HepG2 (cell line): ENCODE measurements at regions not wholly inside any gene's neighbourhood (a gene's known extent, or its start where the extent isn't known, plus 50 kb on each side); places are given as distances from the start of the nearest gene placed in this dataset.

ENCODE experiments used
- ATAC-seq: fragments of 200-7000 bp; cut with Tn5 transposase; 3 replicates; pipeline ENCODE4 v1.9.1; 2020; ENCODE audit warnings: mild to moderate bottlenecking, moderate library complexity
- BruUV-seq: library from RNA; stranded (reverse); fragments of 400-500 nt; replicated peaks from 2 replicates; lab custom pipeline; 2021; lab: Mats Ljungman, UMichigan
- CTCF ChIA-PET: fragments of 300-600 bp; formaldehyde crosslinking; extraction: SDS; loops from one replicate; lab custom pipeline; 2021; ENCODE audit warnings: low total read pairs, inconsistent platforms, low intra/inter-chr PET ratio; lab: Yijun Ruan, JAX
- POLR2A ChIA-PET: fragments of 350-600 bp; sonication (Branson Sonifier 250); formaldehyde crosslinking; loops from one replicate; lab custom pipeline; 2020; ENCODE audit warnings: antibody characterized with exemption, inconsistent platforms; lab: Yijun Ruan, JAX
- DNase-seq: peaks from one replicate; pipeline ENCODE4 v3.0.0-alpha.2; 2015; ENCODE audit warnings: low spot score
- FAIRE-seq: peaks from 3 replicates; lab custom pipeline; 2011; peaks lifted over from hg19 to GRCh38; lab: Jason Lieb, UNC
- H2AFZ ChIP-seq: one replicate; pipeline ENCODE4 v1.6.1; 2011; ENCODE audit warnings: low read length, inconsistent platforms
- H3K27ac ChIP-seq: fragments of 300-600 bp; 3 replicates; pipeline ENCODE4 v1.8.0; 2011; ENCODE audit warnings: mixed run types, mild to moderate bottlenecking, mixed read lengths, low read length, inconsistent platforms; ENCODE audit not compliant: insufficient read depth; ENCODE audit errors: extremely low read length
- H3K27me3 ChIP-seq, 2 experiments: fragments of 200-600 bp in 1 of 2; 2 replicates in 1 of 2; 3 replicates in 1 of 2; pipeline versions ENCODE4 v1.6.0 to v1.8.0; 2011; ENCODE audit warnings: low read length in 2 of 2, mild to moderate bottlenecking in 2 of 2, moderate library complexity in 2 of 2, inconsistent platforms in 1 of 2; ENCODE audit not compliant: insufficient read depth in 2 of 2, control insufficient read depth in 1 of 2
- H3K36me3 ChIP-seq, 2 experiments: fragments of 200-600 bp in 1 of 2; replicated peaks in 1 of 2; 2 replicates in 1 of 2; 3 replicates in 1 of 2; pipeline versions ENCODE4 v1.5.1 to v1.8.0; 2011; ENCODE audit warnings: low read length in 2 of 2, inconsistent platforms in 1 of 2; ENCODE audit not compliant: insufficient read depth in 2 of 2, control insufficient read depth in 1 of 2
- H3K4me1 ChIP-seq: 2 replicates; pipeline ENCODE4 v1.5.1; 2012; ENCODE audit warnings: low read length, inconsistent platforms; ENCODE audit not compliant: insufficient read depth
- H3K4me2 ChIP-seq: 2 replicates; pipeline ENCODE4 v1.6.0; 2011; ENCODE audit warnings: low read depth, low read length, inconsistent platforms
- H3K4me3 ChIP-seq, 3 experiments: fragments of 200-600 bp in 1 of 3; sonication (generic), shearing (Covaris generic) in 1 of 3; replicated peaks in 1 of 3; 2 replicates each; pipeline ENCODE4 v1.5.1; 2011 to 2016; ENCODE audit warnings: low read length in 3 of 3, inconsistent platforms in 2 of 3, low read depth in 2 of 3, mild to moderate bottlenecking in 2 of 3, control low read depth in 1 of 3, mixed read lengths in 1 of 3; ENCODE audit not compliant: insufficient read depth in 1 of 3
- H3K79me2 ChIP-seq: one replicate; pipeline ENCODE4 v1.6.1; 2011; ENCODE audit warnings: low read length, inconsistent platforms; ENCODE audit not compliant: insufficient read depth
- H3K9ac ChIP-seq: 2 replicates; pipeline ENCODE4 v1.6.0; 2011; ENCODE audit warnings: mild to moderate bottlenecking, low read depth, low read length, inconsistent platforms; ENCODE audit not compliant: insufficient read depth
- H3K9me3 ChIP-seq: 2 replicates; pipeline ENCODE4 v1.5.1; 2012; ENCODE audit warnings: mild to moderate bottlenecking, low read length
- H4K20me1 ChIP-seq: 2 replicates; pipeline ENCODE4 v1.6.0; 2011; ENCODE audit warnings: inconsistent platforms, mild to moderate bottlenecking, low read length, moderate library complexity; ENCODE audit not compliant: insufficient read depth
- CTCF ChIP-seq: sonication (generic); formaldehyde crosslinking; IDR thresholded peaks from 2 replicates; pipeline ENCODE4 v1.5.0; 2020; ENCODE audit warnings: mild to moderate bottlenecking, missing genetic modification reagents, moderate library complexity
- FOXK1 ChIP-seq: sonication (generic); formaldehyde crosslinking; IDR thresholded peaks from 2 replicates; pipeline ENCODE4 v1.4.0; 2020; ENCODE audit warnings: low read depth, missing genetic modification reagents, borderline replicate concordance
- REPIN1 ChIP-seq: sonication (generic); formaldehyde crosslinking; IDR thresholded peaks from 2 replicates; pipeline ENCODE4 v1.8.0; 2022; ENCODE audit warnings: missing genetic modification reagents, low read depth, mild to moderate bottlenecking, borderline replicate concordance
- ZNF629 ChIP-seq: sonication (generic); formaldehyde crosslinking; conservative IDR thresholded peaks from 2 replicates; pipeline ENCODE4 v1.5.0; 2020; ENCODE audit warnings: missing genetic modification reagents
- ZNF737 ChIP-seq: sonication (generic); formaldehyde crosslinking; IDR thresholded peaks from 2 replicates; pipeline ENCODE4 v1.5.0; 2020; ENCODE audit warnings: missing genetic modification reagents, mild to moderate bottlenecking, borderline replicate concordance
- WGBS: methylation state at CpG from one replicate; pipeline ENCODE4 v1.1.6; 2017; ENCODE audit warnings: low lambda C conversion rate; 5-methylcytosine and 5-hydroxymethylcytosine counted together
- in situ Hi-C: cut with HindIII; loops from 2 replicates; pipeline ENCODE4 v1.10.0; 2017; ENCODE audit warnings: low pct_unique_long_range_greater_than_20kb; ENCODE audit not compliant: extremely low pct_ligation_motif_present
- intact Hi-C: fragments of 100-400 bp; cut with micrococcal nuclease; formaldehyde crosslinking; loops from one replicate; pipeline ENCODE4 v1.10.0; 2022; ENCODE audit not compliant: unreplicated experiment
- TF ChIP-seq, protein P1 (sequence below): sonication (generic); formaldehyde crosslinking; IDR thresholded peaks from 2 replicates; pipeline ENCODE4 v1.5.0; 2020; ENCODE audit warnings: missing genetic modification reagents, mild to moderate bottlenecking, borderline replicate concordance

- Histone ChIP-seq H3K4me1 (no peaks in the 10 kb centered on the region), H3K27ac (no peak overlapping the region), H3K4me2 (no peak overlapping the region), H3K9ac (no peak overlapping the region), H2AFZ (no peak overlapping the region), H3K36me3 (no peaks in the 10 kb centered on the region), H3K27me3 (peaks cover 0 to 24% of the 10 kb centered on the region in 2 experiments; a peak in 3 of 5 replicates), H4K20me1 (no peaks in the 10 kb centered on the region), H3K9me3 (no peaks in the 10 kb centered on the region), H3K79me2 (no peaks in the 10 kb centered on the region), H3K4me3 (no peak overlapping the region)
- WGBS = 3% methylated on average over 5 of the region's 5 CpGs
- FAIRE-seq = no peak
- ChIA-PET POLR2A (no interaction called here), CTCF (no interaction called here)
- in situ Hi-C loops (no loop called here), intact Hi-C loops (no loop called here)
- DNase-seq = no peak
- no peak for TF ChIP-seq ZNF737
- TF ChIP-seq, protein P1, sequence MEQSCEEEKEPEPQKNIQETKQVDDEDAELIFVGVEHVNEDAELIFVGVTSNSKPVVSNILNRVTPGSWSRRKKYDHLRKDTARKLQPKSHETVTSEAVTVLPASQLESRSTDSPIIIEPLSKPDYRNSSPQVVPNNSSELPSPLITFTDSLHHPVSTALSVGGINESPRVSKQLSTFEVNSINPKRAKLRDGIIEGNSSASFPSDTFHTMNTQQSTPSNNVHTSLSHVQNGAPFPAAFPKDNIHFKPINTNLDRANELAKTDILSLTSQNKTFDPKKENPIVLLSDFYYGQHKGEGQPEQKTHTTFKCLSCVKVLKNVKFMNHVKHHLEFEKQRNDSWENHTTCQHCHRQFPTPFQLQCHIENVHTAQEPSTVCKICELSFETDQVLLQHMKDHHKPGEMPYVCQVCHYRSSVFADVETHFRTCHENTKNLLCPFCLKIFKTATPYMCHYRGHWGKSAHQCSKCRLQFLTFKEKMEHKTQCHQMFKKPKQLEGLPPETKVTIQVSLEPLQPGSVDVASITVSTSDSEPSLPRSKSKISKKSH (CRISPR knock-in tag) = no peak
- no peak for TF ChIP-seq REPIN1
- no peak for TF ChIP-seq ZNF629 (CRISPR knock-in tag)
- TF ChIP-seq CTCF = 0 out of 2 replicates have a peak, but pooled peaks have one; percentile 15
- TF ChIP-seq FOXK1 (CRISPR knock-in tag) = no peak
- no peak for ATAC-seq
- BruUV-seq = no TSS peak
These were observed 71.9 kb upstream of the TCL1B start for GRCh38 chr14:95614349-95614748.
